Naive thymus-derived CD4-positive, alpha-beta T cell (primary cell): ENCODE measurements at regions not wholly inside any gene's neighbourhood (a gene's known extent, or its start where the extent isn't known, plus 50 kb on each side); places are given as distances from the start of the nearest gene placed in this dataset.

Experiments used
- ATAC-seq: fragments of 150-1000 bp; cut with Tn5 transposase; 2 replicates; pipeline ENCODE4 v1.10.0; 2021; ENCODE audit warnings: mild to moderate bottlenecking, moderate library complexity
- CTCF ChIA-PET: fragments of 350-600 bp; sonication (Branson Sonifier 250); formaldehyde crosslinking; loops from one replicate; lab custom pipeline; 2021; ENCODE audit warnings: antibody characterized with exemption; lab: Charles Lee
- POLR2A ChIA-PET: fragments of 350-600 bp; sonication (Branson Sonifier 250); formaldehyde crosslinking; loops from one replicate; lab custom pipeline; 2021; ENCODE audit warnings: antibody characterized with exemption, inconsistent platforms; lab: Charles Lee
- DNase-seq, 9 donors: peaks; one replicate each; pipeline versions ENCODE4 v3.0.0 to v3.0.0-alpha.2; 2020 to 2022; ENCODE audit warnings: mixed read lengths in 1 of 9
- H3K27ac ChIP-seq: one replicate; pipeline ENCODE4 v1.7.0; 2013; ENCODE audit warnings: mild to moderate bottlenecking, low read depth, low read length, moderate library complexity
- H3K27me3 ChIP-seq, 2 donors: one replicate each; pipeline ENCODE4 v1.7.0; 2013; ENCODE audit warnings: low read length in 2 of 2, mild to moderate bottlenecking in 2 of 2, moderate library complexity in 2 of 2; ENCODE audit not compliant: control insufficient read depth in 2 of 2, insufficient read depth in 2 of 2
- H3K36me3 ChIP-seq, 3 experiments: 1 replicate in 2 of 3; 2 replicates in 1 of 3; pipeline ENCODE4 v1.7.0; 2013; ENCODE audit warnings: low read length in 3 of 3, mild to moderate bottlenecking in 3 of 3, moderate library complexity in 1 of 3; ENCODE audit not compliant: insufficient read depth in 3 of 3, control insufficient read depth in 2 of 3
- H3K4me1 ChIP-seq, 2 donors: one replicate each; pipeline ENCODE4 v1.7.0; 2013; ENCODE audit warnings: low read length in 2 of 2, mild to moderate bottlenecking in 2 of 2, moderate library complexity in 1 of 2; ENCODE audit not compliant: control insufficient read depth in 2 of 2, insufficient read depth in 2 of 2
- H3K4me3 ChIP-seq: 2 replicates; pipeline ENCODE4 v1.7.0; 2013; ENCODE audit warnings: mild to moderate bottlenecking, low read length
- H3K9me3 ChIP-seq, 3 experiments: 1 replicate in 2 of 3; 2 replicates in 1 of 3; pipeline ENCODE4 v1.7.0; 2013; ENCODE audit warnings: low read length in 3 of 3; ENCODE audit not compliant: control insufficient read depth in 2 of 3
- H3K27ac Mint-ChIP-seq, 9 donors: one replicate each; pipeline ENCODE4 v1.8.0; 2020 to 2022; ENCODE audit warnings: mixed read lengths in 9 of 9, mild to moderate bottlenecking in 8 of 9, moderate library complexity in 5 of 9, inconsistent platforms in 2 of 9
- H3K27me3 Mint-ChIP-seq, 5 donors: one replicate each; pipeline ENCODE4 v1.8.0; 2021 to 2022; ENCODE audit warnings: mixed read lengths in 5 of 5, mild to moderate bottlenecking in 1 of 5
- H3K36me3 Mint-ChIP-seq, 5 donors: one replicate each; pipeline ENCODE4 v1.8.0; 2020 to 2022; ENCODE audit warnings: mixed read lengths in 5 of 5, mild to moderate bottlenecking in 3 of 5, inconsistent platforms in 1 of 5
- H3K4me1 Mint-ChIP-seq, 7 donors: one replicate each; pipeline ENCODE4 v1.8.0; 2020 to 2022; ENCODE audit warnings: mixed read lengths in 7 of 7, mild to moderate bottlenecking in 3 of 7, inconsistent platforms in 1 of 7
- H3K4me3 Mint-ChIP-seq, 10 donors: one replicate each; pipeline ENCODE4 v1.8.0; 2020 to 2022; ENCODE audit warnings: mild to moderate bottlenecking in 10 of 10, mixed read lengths in 10 of 10, moderate library complexity in 6 of 10, inconsistent platforms in 2 of 10
- H3K9me3 Mint-ChIP-seq, 11 donors: one replicate each; pipeline ENCODE4 v1.8.0; 2020 to 2022; ENCODE audit warnings: mixed read lengths in 11 of 11, mild to moderate bottlenecking in 4 of 11, inconsistent platforms in 1 of 11, moderate library complexity in 1 of 11
- intact Hi-C, 2 donors: fragments of 100-400 bp; cut with micrococcal nuclease; formaldehyde crosslinking; loops; one replicate each; pipeline ENCODE4 v1.15.1; 2023

GRCh38 chr10:62734781-62735463 lies 69.6 kb upstream of the ADO start:
- peaks cover 0 to 9% (median 0%) of the 10 kb centered on the region in 5 donors for H3K27me3 Mint-ChIP-seq
- H3K36me3 ChIP-seq = no peaks in the 10 kb centered on the region
- H3K4me1 ChIP-seq = peaks cover 24 to 45% of the 10 kb centered on the region in 2 donors
- no peak overlapping the region for H3K4me3 Mint-ChIP-seq
- no peak overlapping the region for H3K4me3 ChIP-seq
- peaks cover 0 to 13% (median 0%) of the 10 kb centered on the region in 5 donors for H3K36me3 Mint-ChIP-seq
- no peak for ATAC-seq
- no peak for DNase-seq
- peaks cover 0 to 9% (median 0%) of the 10 kb centered on the region in 7 donors for H3K4me1 Mint-ChIP-seq
- intact Hi-C loops = loop anchor here (5.0 to 10.0 kb wide), 6 partner anchors 43 to 743 kb away; partner anchors contain the start of gene NRBF2 (in 1 of the 2)
- no peaks in the 10 kb centered on the region for H3K27me3 ChIP-seq
- no peak overlapping the region for H3K27ac Mint-ChIP-seq
- peaks cover 0 to 4% (median 0%) of the 10 kb centered on the region in 11 donors for H3K9me3 Mint-ChIP-seq
- ChIA-PET POLR2A (interaction anchor here (0.6 to 1.8 kb wide), 4 partner anchors 9 to 173 kb away, joined by 3 to 5 read pairs (median 4); no protein-coding TSS in a partner anchor), CTCF (no interaction called here)
- H3K9me3 ChIP-seq = no peaks in the 10 kb centered on the region
- no peak overlapping the region for H3K27ac ChIP-seq

- Histone ChIP-seq H3K36me3 (no peaks in the 10 kb centered on the region), H3K4me1 (peaks cover 24 to 45% of the 10 kb centered on the region in 2 donors), H3K4me3 (no peak overlapping the region), H3K27ac (no peak overlapping the region), H3K27me3 (no peaks in the 10 kb centered on the region), H3K9me3 (no peaks in the 10 kb centered on the region)
- no peak overlapping the region for H3K4me3 Mint-ChIP-seq
- ATAC-seq = no peak
- H3K27ac Mint-ChIP-seq = no peak overlapping the region
- DNase-seq = no peak
- peaks cover 0 to 7% (median 0%) of the 10 kb centered on the region in 7 donors for H3K4me1 Mint-ChIP-seq
- ChIA-PET CTCF (no interaction called here), POLR2A (interaction anchor here (1.1 to 1.8 kb wide), 2 partner anchors 10 to 44 kb away, joined by 3 to 5 read pairs; no protein-coding TSS in a partner anchor)
- peaks cover 0 to 4% (median 0%) of the 10 kb centered on the region in 11 donors for H3K9me3 Mint-ChIP-seq
- peaks cover 0 to 7% (median 0%) of the 10 kb centered on the region in 5 donors for H3K27me3 Mint-ChIP-seq
- intact Hi-C loops = loop anchor here in 1 of 2 donors (10.0 kb wide), 1 partner anchor 399 kb away; the partner anchor contains the start of gene NRBF2
- peaks cover 0 to 13% (median 0%) of the 10 kb centered on the region in 5 donors for H3K36me3 Mint-ChIP-seq
These were observed 68.9 kb upstream of the ADO start for GRCh38 chr10:62735464-62736167.

GRCh38 chr10:62736168-62736546 lies 68.4 kb upstream of the ADO start:
- H3K27ac ChIP-seq = no peak overlapping the region
- H3K4me3 Mint-ChIP-seq = no peak overlapping the region
- H3K27me3 ChIP-seq = no peaks in the 10 kb centered on the region
- H3K4me3 ChIP-seq = no peak overlapping the region
- H3K36me3 ChIP-seq = no peaks in the 10 kb centered on the region
- H3K36me3 Mint-ChIP-seq = peaks cover 0 to 13% (median 0%) of the 10 kb centered on the region in 5 donors
- peaks cover 0 to 4% (median 0%) of the 10 kb centered on the region in 7 donors for H3K4me1 Mint-ChIP-seq
- POLR2A ChIA-PET = no interaction called here
- H3K4me1 ChIP-seq = peaks cover 24 to 45% of the 10 kb centered on the region in 2 donors
- peaks cover 0 to 6% (median 0%) of the 10 kb centered on the region in 5 donors for H3K27me3 Mint-ChIP-seq
- intact Hi-C loops = loop anchor here in 1 of 2 donors (10.0 kb wide), 1 partner anchor 399 kb away; the partner anchor contains the start of gene NRBF2
- CTCF ChIA-PET = no interaction called here
- ATAC-seq (no peak), DNase-seq (no peak)
- H3K27ac Mint-ChIP-seq = no peak overlapping the region
- H3K9me3 ChIP-seq = no peaks in the 10 kb centered on the region
- peaks cover 0 to 4% (median 0%) of the 10 kb centered on the region in 11 donors for H3K9me3 Mint-ChIP-seq

DNA sequence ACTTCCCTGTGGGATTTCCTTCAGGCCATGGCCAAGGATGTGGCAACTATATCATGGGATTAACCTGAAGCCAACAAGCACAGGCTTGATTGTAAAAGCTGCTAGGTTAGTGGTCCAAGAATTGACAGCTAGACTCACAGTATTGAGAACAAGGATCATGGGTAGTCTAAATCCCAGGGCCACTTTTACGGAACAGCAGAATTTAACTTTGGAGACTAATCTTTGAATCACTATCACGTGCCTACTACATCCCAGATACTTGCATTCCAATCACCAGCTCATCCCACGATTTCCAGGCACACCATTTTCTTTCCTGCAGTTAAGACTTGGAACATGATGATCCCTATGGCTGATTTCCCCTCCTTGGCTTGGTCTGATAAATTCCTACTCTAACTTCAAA lies 65.6 kb upstream of the ADO start:
- H3K9me3 ChIP-seq = no peaks in the 10 kb centered on the region
- no peaks in the 10 kb centered on the region for H3K27me3 Mint-ChIP-seq
- ATAC-seq = no peak
- peaks cover 0 to 4% (median 0%) of the 10 kb centered on the region in 11 donors for H3K9me3 Mint-ChIP-seq
- no peak overlapping the region for H3K27ac ChIP-seq
- no peak overlapping the region for H3K27ac Mint-ChIP-seq
- H3K4me1 ChIP-seq = peaks cover 5 to 27% of the 10 kb centered on the region in 2 donors
- no peak overlapping the region for H3K4me3 ChIP-seq
- ChIA-PET CTCF (no interaction called here), POLR2A (no interaction called here)
- no peaks in the 10 kb centered on the region for H3K36me3 ChIP-seq
- H3K27me3 ChIP-seq = no peaks in the 10 kb centered on the region
- peaks cover 0 to 9% (median 0%) of the 10 kb centered on the region in 5 donors for H3K36me3 Mint-ChIP-seq
- DNase-seq = no peak
- intact Hi-C loops = loop anchor here in 1 of 2 donors (10.0 kb wide), 1 partner anchor 396 kb away; the partner anchor contains the start of gene NRBF2
- H3K4me3 Mint-ChIP-seq = no peak overlapping the region
- H3K4me1 Mint-ChIP-seq = peaks cover 0 to 12% (median 0%) of the 10 kb centered on the region in 7 donors

GRCh38 chr10:62740885-62741745 lies 63.4 kb upstream of the ADO start:
- no peak for ATAC-seq
- Mint-ChIP-seq H3K27ac (no peak overlapping the region), H3K4me1 (peaks cover 0 to 12% (median 0%) of the 10 kb centered on the region in 7 donors), H3K36me3 (peaks cover 0 to 9% (median 0%) of the 10 kb centered on the region in 5 donors), H3K27me3 (no peaks in the 10 kb centered on the region), H3K9me3 (peaks cover 0 to 4% (median 0%) of the 10 kb centered on the region in 11 donors), H3K4me3 (no peak overlapping the region)
- Histone ChIP-seq H3K4me3 (no peak overlapping the region), H3K36me3 (no peaks in the 10 kb centered on the region), H3K27ac (no peak overlapping the region), H3K27me3 (no peaks in the 10 kb centered on the region), H3K9me3 (no peaks in the 10 kb centered on the region), H3K4me1 (peaks cover 0 to 6% of the 10 kb centered on the region in 2 donors)
- POLR2A ChIA-PET = no interaction called here
- intact Hi-C loops = no loop called here
- CTCF ChIA-PET = interaction anchor here (1.5 kb wide), 1 partner anchor 20 kb away, joined by 3 read pairs; no protein-coding TSS in a partner anchor
- DNase-seq = no peak

GRCh38 chr10:62741996-62742395 lies 62.5 kb upstream of the ADO start:
- Mint-ChIP-seq H3K36me3 (peaks cover 0 to 9% (median 0%) of the 10 kb centered on the region in 5 donors), H3K4me1 (peaks cover 0 to 12% (median 0%) of the 10 kb centered on the region in 7 donors), H3K4me3 (no peak overlapping the region), H3K9me3 (peaks cover 0 to 4% (median 0%) of the 10 kb centered on the region in 11 donors), H3K27me3 (no peaks in the 10 kb centered on the region), H3K27ac (no peak overlapping the region)
- no peaks in the 10 kb centered on the region for H3K36me3 ChIP-seq
- intact Hi-C loops = no loop called here
- no peak overlapping the region for H3K4me3 ChIP-seq
- no peak for DNase-seq
- no peak overlapping the region for H3K27ac ChIP-seq
- ATAC-seq = no peak
- H3K9me3 ChIP-seq = no peaks in the 10 kb centered on the region
- POLR2A ChIA-PET = interaction anchor here (0.6 kb wide), 1 partner anchor 34 kb away, joined by 3 read pairs; no protein-coding TSS in a partner anchor
- CTCF ChIA-PET = no interaction called here
- H3K27me3 ChIP-seq = no peaks in the 10 kb centered on the region
- H3K4me1 ChIP-seq = no peaks in the 10 kb centered on the region
